NCI-H345 treated with DMSO at 0.1 percent for 48 hours (cell line): ENCODE measurements at regions not wholly inside any gene's neighbourhood (a gene's known extent, or its start where the extent isn't known, plus 50 kb on each side); places are given as distances from the start of the nearest gene placed in this dataset.

Experiments used
- DNase-seq: peaks from one replicate; lab custom pipeline; 2025; ENCODE audit not compliant: unreplicated experiment; lab: John Stamatoyannopoulos, UW

DNA sequence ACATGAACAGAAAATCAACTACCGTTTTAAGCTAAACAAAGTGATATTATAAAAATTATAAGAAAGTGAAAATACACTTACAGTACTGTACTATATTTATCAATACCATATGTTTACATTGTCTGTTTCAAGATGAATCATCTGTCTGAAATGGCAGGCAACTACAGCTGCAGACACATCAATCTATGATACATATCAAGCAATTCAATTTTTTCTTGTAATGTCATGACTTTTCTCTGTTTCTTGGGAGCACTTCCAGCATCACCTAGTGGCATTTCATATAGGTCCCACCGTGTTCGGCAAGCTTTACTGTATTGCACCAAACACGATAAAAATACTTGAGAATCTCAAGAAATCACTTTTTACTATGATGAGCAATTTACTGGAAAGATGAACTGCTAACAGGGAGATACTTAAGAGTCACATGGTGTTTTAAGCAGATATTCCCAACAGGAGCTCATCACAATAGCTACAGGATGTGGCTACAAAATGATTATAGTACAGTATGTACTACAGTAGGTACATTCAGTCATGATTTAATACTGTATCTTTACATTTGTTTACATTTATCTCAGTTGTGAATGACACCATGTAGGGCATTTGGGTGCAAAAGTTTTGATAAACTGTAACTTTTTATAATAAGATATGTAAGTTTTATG lies 207.4 kb downstream of the ADAM29 start:
- DNase-seq = no peak

- DNase-seq = no peak
Measured at GRCh38 chr4:175127314-175127713, 209.2 kb downstream of the ADAM29 start.

- no peak for DNase-seq
Measured at GRCh38 chr4:175129797-175130196, 211.6 kb downstream of the ADAM29 start.

DNA sequence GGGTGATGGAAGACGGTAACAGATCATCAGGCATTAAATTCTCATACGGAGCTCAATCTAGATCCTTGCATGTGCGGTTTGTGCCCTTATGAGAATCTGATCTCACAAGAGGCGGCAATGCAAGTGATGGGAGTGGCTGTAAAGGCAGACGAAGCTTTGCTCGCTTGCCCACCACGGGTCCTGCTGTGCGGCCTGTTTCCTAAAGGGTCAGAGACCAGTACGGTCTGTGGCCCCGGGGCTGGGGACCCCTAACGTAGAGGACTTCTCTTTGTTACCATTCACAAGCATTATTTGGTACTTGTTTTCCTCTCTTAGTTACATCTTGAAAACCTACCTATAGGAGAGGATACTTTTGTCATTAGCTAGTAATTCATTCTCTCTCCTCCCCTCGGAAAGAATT lies 221.0 kb downstream of the ADAM29 start:
- no peak for DNase-seq

- no peak for DNase-seq
Measured at GRCh38 chr4:175143116-175143515, 225.0 kb downstream of the ADAM29 start.

- no peak for DNase-seq
Measured at GRCh38 chr4:175146799-175147198, 228.6 kb downstream of the ADAM29 start.

DNA sequence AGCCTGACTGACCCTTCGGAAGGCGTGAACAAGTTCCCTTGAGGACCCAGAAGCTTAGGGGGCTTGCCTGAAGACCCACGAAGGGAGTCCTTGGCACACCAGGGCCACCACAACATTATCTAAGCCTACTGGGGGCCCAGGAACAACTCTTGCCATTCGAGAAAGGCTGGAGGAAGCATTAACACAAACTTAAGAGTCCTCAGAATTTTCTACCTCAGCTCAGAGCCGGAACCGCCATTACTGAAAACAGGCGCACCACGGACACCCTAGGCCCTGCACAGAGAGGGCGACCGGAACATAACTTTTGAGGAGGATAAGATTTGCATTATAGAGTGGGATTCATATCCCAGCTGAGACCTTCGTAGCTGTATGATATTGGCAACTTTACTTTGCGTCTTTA lies 229.1 kb downstream of the ADAM29 start:
- no peak for DNase-seq

- no peak for DNase-seq
Measured at GRCh38 chr4:175166020-175166419, 247.9 kb downstream of the ADAM29 start.

- no peak for DNase-seq
Measured at GRCh38 chr4:175176710-175177109, 258.6 kb downstream of the ADAM29 start.

- DNase-seq = no peak
Measured at GRCh38 chr4:175190654-175191053, 272.5 kb downstream of the ADAM29 start.

- no peak for DNase-seq
Measured at GRCh38 chr4:175198056-175198455, 279.9 kb downstream of the ADAM29 start.

DNA sequence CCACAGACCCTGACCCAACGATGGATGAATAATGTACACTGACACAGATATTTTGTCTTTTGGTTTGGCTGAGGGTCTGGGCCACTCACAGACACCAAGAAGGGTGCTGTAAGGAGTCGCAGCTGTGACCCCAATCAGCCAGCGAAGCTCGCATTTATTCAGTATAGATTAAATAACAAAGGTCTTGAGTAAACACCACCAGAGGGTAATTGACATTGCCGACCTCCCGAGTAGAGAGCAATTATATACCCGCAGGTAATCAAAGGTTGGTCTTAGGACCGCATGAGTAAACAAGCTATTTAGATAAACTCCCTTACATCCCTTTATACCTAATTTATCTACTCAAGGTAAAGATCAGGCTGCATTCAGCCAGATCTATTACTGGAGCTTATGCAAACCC lies 297.1 kb downstream of the ADAM29 start:
- no peak for DNase-seq

DNA sequence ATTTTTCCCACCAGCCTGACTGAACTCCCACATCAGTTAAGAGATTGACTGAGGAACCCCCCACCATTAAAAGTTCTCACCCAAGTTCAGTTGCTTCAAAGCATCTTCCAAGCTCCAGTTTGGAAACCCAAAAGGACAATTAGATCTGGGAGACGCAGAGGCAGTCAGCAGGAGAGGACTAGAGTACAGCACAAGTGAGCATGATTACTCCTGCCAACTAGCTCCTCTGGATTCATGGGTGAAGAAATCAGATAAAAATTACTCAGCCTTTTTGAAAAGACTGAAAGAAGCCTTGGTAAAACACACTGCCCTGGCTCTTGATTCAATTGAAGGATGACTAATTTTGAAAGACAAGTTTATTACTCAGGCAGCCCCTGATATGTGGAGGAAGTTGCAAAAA lies 297.5 kb downstream of the ADAM29 start:
- DNase-seq = no peak

GRCh38 chr4:175229154-175229553 lies 311.0 kb downstream of the ADAM29 start:
- DNase-seq = no peak

GRCh38 chr4:175234162-175234561 lies 316.0 kb downstream of the ADAM29 start:
- DNase-seq = no peak

- no peak for DNase-seq
Measured at GRCh38 chr4:175238827-175239517, 320.8 kb downstream of the ADAM29 start.

DNA sequence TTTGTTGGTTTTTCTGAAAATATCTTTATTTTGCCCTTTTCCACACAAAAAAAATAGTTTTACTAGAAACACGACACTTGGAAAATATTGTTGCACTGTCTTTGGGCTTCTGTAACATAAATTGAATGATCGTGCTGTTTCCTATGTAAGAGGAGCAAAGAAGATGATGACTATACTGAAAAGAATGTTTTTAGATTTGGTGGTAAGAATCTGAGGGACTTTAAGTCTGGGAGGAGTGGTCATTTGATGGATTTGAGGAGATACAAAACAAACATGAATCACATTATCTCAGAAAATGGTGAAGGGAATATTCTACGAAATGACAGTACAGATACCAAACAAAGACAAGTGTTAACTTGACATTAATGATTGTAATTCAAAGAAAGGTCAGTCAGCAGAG lies 328.8 kb downstream of the ADAM29 start:
- no peak for DNase-seq

DNA sequence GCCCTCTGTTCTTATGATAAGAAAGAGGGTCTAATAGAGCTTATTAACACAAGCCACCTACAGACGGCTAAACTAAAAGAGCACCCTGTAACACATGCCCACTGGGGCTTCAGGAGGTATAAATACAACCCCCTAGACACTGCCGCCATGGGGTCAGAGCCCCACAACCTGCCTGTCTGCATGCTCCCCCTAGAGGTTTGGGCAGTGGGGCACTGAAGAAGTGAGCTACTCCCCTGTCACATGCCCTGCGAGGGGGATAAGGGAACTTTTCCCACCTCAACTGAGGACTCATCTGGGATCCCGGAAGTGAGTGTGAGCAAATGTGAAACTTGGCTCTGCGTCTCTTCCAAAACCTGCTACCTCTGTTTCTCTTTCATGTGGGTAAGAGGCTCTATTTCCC lies 334.5 kb downstream of the ADAM29 start:
- DNase-seq = no peak

DNA sequence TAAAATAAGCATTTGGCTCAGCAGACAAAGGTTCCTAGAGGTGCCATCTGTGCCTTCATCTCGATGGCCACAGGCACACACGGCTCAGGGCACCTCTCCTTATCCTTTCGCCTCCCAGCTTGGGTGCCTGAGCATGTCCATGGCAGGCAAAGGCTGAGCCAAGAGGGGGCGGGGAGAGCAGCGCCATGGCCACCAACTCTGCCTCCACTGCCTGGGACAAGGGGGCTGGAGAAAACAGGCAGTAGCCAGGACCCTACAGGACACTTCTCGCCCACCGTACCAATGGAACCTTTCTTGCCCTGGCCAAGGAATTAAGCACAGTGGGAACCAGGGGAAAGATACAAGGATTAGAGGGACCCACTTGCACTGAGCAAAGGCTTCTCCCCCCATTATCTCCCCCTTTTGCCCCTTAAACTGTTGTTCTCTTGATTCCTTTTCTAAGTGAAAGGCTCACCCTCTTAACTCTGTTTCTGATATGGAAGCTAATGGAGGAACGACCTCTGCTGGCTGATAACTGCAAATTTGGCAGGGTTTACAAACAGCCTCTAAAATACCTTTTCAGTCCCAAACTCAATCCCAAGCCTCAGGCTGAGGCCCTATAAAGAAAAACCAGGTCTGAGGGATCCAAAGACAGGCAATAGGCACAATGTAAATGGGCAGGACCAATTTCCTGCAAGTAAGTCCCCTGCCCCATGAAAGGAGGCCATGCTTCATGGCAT lies 335.2 kb downstream of the ADAM29 start:
- no peak for DNase-seq

DNA sequence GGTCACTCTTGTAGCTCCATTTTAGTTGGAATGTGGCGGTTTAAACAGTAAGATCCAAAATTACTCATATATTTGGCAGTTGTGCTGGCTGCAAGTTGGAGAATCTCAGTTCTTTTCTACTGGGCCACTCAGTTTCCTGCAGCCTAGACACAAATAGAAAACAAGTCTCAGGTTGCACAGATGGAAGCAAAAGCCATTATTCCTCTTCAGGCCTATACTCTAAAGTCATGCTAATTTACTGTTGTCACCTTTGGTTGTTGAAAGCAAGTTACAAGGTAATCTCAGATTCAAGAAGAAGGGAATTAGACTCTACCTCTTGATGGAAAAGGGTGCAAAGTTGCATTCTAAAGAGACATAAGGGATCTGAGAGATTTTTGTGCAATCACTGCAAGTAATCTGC lies 345.4 kb downstream of the ADAM29 start:
- no peak for DNase-seq

DNA sequence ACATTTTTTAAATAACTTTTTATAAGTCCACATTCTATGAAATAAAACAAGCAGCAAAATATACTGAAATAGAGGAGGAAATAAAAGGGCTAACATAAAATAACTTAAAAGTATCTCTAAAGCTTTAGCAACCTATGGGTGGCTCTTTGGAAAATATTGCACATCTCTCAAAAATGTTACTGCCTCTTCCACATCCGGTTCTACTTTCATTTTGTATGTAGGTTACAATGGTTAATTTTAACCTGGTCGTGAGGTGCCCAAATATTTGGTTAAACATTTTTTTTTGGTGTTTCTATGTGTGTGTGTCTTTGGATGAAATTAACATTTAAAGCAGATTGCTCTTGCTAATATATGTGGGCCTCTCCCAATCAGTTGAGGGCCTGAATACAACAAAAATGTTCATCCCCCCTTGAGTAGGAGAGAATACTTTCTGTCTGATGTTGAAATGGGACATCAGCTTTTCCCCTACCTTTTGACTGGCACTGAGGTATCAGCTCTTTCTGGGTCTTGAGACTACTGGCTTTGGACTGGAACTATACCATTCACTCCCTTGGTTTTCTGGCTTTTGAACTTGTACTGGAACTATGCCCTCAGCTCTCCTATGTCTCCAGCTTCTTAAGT lies 353.0 kb downstream of the ADAM29 start:
- no peak for DNase-seq
